ENCODE measurements at regions not wholly inside any gene's neighbourhood (a gene's known extent, or its start where the extent isn't known, plus 50 kb on each side); places are given as distances from the start of the nearest gene placed in this dataset.
A peak's percentile ranks its signal among the peaks of the same experiment; 100 is the strongest.

- DNase-seq (ENCODE audit: low spot score) = no peak
Measured at GRCh38 chr1:59146651-59147358, 150.1 kb upstream of the FGGY start.

GRCh38 chr1:59149435-59149834 is 147.5 kb upstream of the FGGY start:
- no peak for DNase-seq (ENCODE audit: low spot score)

- DNase-seq (ENCODE audit: low spot score) = no peak
Measured at GRCh38 chr1:59150577-59151386, 146.1 kb upstream of the FGGY start.

- DNase-seq (ENCODE audit: low spot score) = no peak
Measured at GRCh38 chr1:59151387-59151761, 145.5 kb upstream of the FGGY start.

GRCh38 chr1:59151860-59152259 is 145.0 kb upstream of the FGGY start:
- DNase-seq (ENCODE audit: low spot score) = no peak

- no peak for DNase-seq (ENCODE audit: low spot score)
Measured at GRCh38 chr1:59152511-59152910, 144.4 kb upstream of the FGGY start.

GRCh38 chr1:59154401-59154800 is 142.5 kb upstream of the FGGY start:
- no peak for DNase-seq (ENCODE audit: low spot score)

GRCh38 chr1:59155351-59155750 is 141.5 kb upstream of the FGGY start:
- DNase-seq (ENCODE audit: low spot score) = no peak

- DNase-seq (ENCODE audit: low spot score) = no peak
Measured at GRCh38 chr1:59156051-59156450, 140.8 kb upstream of the FGGY start.

GRCh38 chr1:59156526-59157199 is 140.2 kb upstream of the FGGY start:
- peak; percentile 10 for DNase-seq (ENCODE audit: low spot score)

- no peak for DNase-seq (ENCODE audit: low spot score)
Measured at GRCh38 chr1:59158321-59158720, 138.6 kb upstream of the FGGY start.

- no peak for DNase-seq (ENCODE audit: low spot score)
Measured at GRCh38 chr1:59159557-59160203, 137.2 kb upstream of the FGGY start.

GRCh38 chr1:59161136-59161535 is 135.8 kb upstream of the FGGY start:
- no peak for DNase-seq (ENCODE audit: low spot score)

GRCh38 chr1:59162665-59163064 is 134.2 kb upstream of the FGGY start:
- no peak for DNase-seq (ENCODE audit: low spot score)

- no peak for DNase-seq (ENCODE audit: low spot score)
Measured at GRCh38 chr1:59163268-59164092, 133.4 kb upstream of the FGGY start.

- DNase-seq (ENCODE audit: low spot score) = no peak
Measured at GRCh38 chr1:59164371-59164770, 132.5 kb upstream of the FGGY start.

- DNase-seq (ENCODE audit: low spot score) = no peak
Measured at GRCh38 chr1:59165353-59165752, 131.5 kb upstream of the FGGY start.

- no peak for DNase-seq (ENCODE audit: low spot score)
Measured at GRCh38 chr1:59169703-59170102, 127.2 kb upstream of the FGGY start.

GRCh38 chr1:59170659-59171058 is 126.2 kb upstream of the FGGY start:
- no peak for DNase-seq (ENCODE audit: low spot score)

- no peak for DNase-seq (ENCODE audit: low spot score)
Measured at GRCh38 chr1:59171788-59172187, 125.1 kb upstream of the FGGY start.

- DNase-seq (ENCODE audit: low spot score) = no peak
Measured at GRCh38 chr1:59172693-59173092, 124.2 kb upstream of the FGGY start.

GRCh38 chr1:59173721-59174120 is 123.2 kb upstream of the FGGY start:
- DNase-seq (ENCODE audit: low spot score) = no peak
